OCI-LY7 (cell line): ENCODE measurements at regions not wholly inside any gene's neighbourhood (a gene's known extent, or its start where the extent isn't known, plus 50 kb on each side); places are given as distances from the start of the nearest gene placed in this dataset.

ENCODE experiments used
- CTCF ChIP-seq: fragments of 200-600 bp; sonication (generic); conservative IDR thresholded peaks from 2 replicates; pipeline ENCODE4 v1.5.1; 2014; ENCODE audit warnings: mild to moderate bottlenecking, antibody characterized with exemption, low read length, moderate library complexity, mixed read lengths
- EZH2phosphoT487 ChIP-seq: fragments of 200-600 bp; sonication (generic); IDR thresholded peaks from 2 replicates; pipeline ENCODE4 v1.6.1; 2018; ENCODE audit warnings: low read depth, borderline replicate concordance, mild to moderate bottlenecking, mixed run types, antibody characterized with exemption, low read length, moderate library complexity, mixed read lengths

GRCh38 chr14:97366400-97366799 lies 569.2 kb downstream of the VRK1 start:
- TF ChIP-seq EZH2phosphoT487 (no peak), CTCF (no peak)
